H9 (cell line): ENCODE measurements at regions not wholly inside any gene's neighbourhood (a gene's known extent, or its start where the extent isn't known, plus 50 kb on each side); places are given as distances from the start of the nearest gene placed in this dataset.

ENCODE experiments used
- DNase-seq: peaks from one replicate; pipeline ENCODE4 v3.0.0-alpha.2; 2017
- H2AFZ ChIP-seq: one replicate; pipeline ENCODE4 v1.6.1; 2013; ENCODE audit warnings: mild to moderate bottlenecking, low read length, control low read depth, moderate library complexity
- H2AK5ac ChIP-seq: 2 replicates; pipeline ENCODE4 v1.6.1; 2013; ENCODE audit warnings: low read length, control low read depth, mixed read lengths; ENCODE audit not compliant: insufficient read length
- H2BK120ac ChIP-seq: one replicate; pipeline ENCODE4 v1.6.1; 2013; ENCODE audit warnings: low read depth, mild to moderate bottlenecking, low read length, control low read depth, inconsistent platforms; ENCODE audit not compliant: poor library complexity, severe bottlenecking
- H2BK12ac ChIP-seq: 2 replicates; pipeline ENCODE4 v1.6.1; 2013; ENCODE audit warnings: low read length, control low read depth, mixed read lengths, low read depth; ENCODE audit not compliant: insufficient read length
- H2BK15ac ChIP-seq: 2 replicates; pipeline ENCODE4 v1.6.1; 2013; ENCODE audit warnings: low read depth, low read length, control low read depth
- H2BK20ac ChIP-seq: one replicate; pipeline ENCODE4 v1.6.1; 2013; ENCODE audit warnings: low read depth, mild to moderate bottlenecking, low read length, control low read depth, inconsistent platforms; ENCODE audit not compliant: poor library complexity, severe bottlenecking
- H2BK5ac ChIP-seq: 2 replicates; pipeline ENCODE4 v1.6.1; 2013; ENCODE audit warnings: low read length, control low read depth, mixed read lengths; ENCODE audit not compliant: insufficient read length
- H3K14ac ChIP-seq: 2 replicates; pipeline ENCODE4 v1.6.1; 2013; ENCODE audit warnings: low read length, control low read depth; ENCODE audit not compliant: insufficient read depth
- H3K18ac ChIP-seq: 2 replicates; pipeline ENCODE4 v1.6.1; 2013; ENCODE audit warnings: low read depth, mild to moderate bottlenecking, mixed read lengths, low read length, control low read depth; ENCODE audit not compliant: insufficient read length
- H3K23ac ChIP-seq: 2 replicates; pipeline ENCODE4 v1.6.1; 2013; ENCODE audit warnings: low read length, control low read depth, mixed read lengths, low read depth; ENCODE audit not compliant: insufficient read length
- H3K23me2 ChIP-seq: 2 replicates; pipeline ENCODE4 v1.6.1; 2013; ENCODE audit warnings: low read depth, mild to moderate bottlenecking, mixed read lengths, low read length, control low read depth; ENCODE audit not compliant: insufficient read length, poor library complexity, severe bottlenecking
- H3K27ac ChIP-seq: 2 replicates; pipeline ENCODE4 v1.5.1; 2013; ENCODE audit warnings: low read length, control low read depth, mixed read lengths, low read depth; ENCODE audit not compliant: insufficient read length
- H3K27me3 ChIP-seq: 2 replicates; pipeline ENCODE4 v1.6.1; 2013; ENCODE audit warnings: low read length, control low read depth, inconsistent platforms; ENCODE audit not compliant: insufficient read depth
- H3K4ac ChIP-seq: 2 replicates; pipeline ENCODE4 v1.6.1; 2013; ENCODE audit warnings: low read depth, mild to moderate bottlenecking, control low read depth, inconsistent platforms, low read length, moderate library complexity
- H3K4me1 ChIP-seq: 2 replicates; pipeline ENCODE4 v1.6.1; 2013; ENCODE audit warnings: low read length, control low read depth, inconsistent platforms; ENCODE audit not compliant: insufficient read depth
- H3K4me2 ChIP-seq: 2 replicates; pipeline ENCODE4 v1.6.1; 2013; ENCODE audit warnings: low read length, control low read depth, mixed read lengths; ENCODE audit not compliant: insufficient read length, insufficient read depth
- H3K56ac ChIP-seq: 2 replicates; pipeline ENCODE4 v1.6.1; 2013; ENCODE audit warnings: low read depth, mild to moderate bottlenecking, mixed read lengths, low read length, control low read depth; ENCODE audit not compliant: insufficient read length
- H3K79me1 ChIP-seq: 2 replicates; pipeline ENCODE4 v1.6.1; 2013; ENCODE audit warnings: low read depth, mild to moderate bottlenecking, moderate library complexity, low read length, control low read depth, inconsistent platforms; ENCODE audit not compliant: insufficient read depth, poor library complexity, severe bottlenecking
- H3K79me2 ChIP-seq: 2 replicates; pipeline ENCODE4 v1.6.1; 2013; ENCODE audit warnings: low read length, control low read depth, inconsistent platforms; ENCODE audit not compliant: insufficient read depth
- H3K9ac ChIP-seq: 2 replicates; pipeline ENCODE4 v1.6.1; 2013; ENCODE audit warnings: low read length, control low read depth, mixed read lengths; ENCODE audit not compliant: insufficient read length; ENCODE audit errors: extremely low read depth
- H3K9me3 ChIP-seq: one replicate; pipeline ENCODE4 v1.6.1; 2013; ENCODE audit warnings: low read depth, low read length, inconsistent platforms; ENCODE audit not compliant: control insufficient read depth
- H3T11ph ChIP-seq: one replicate; pipeline ENCODE4 v1.6.1; 2013; ENCODE audit warnings: mild to moderate bottlenecking, low read length, control low read depth, inconsistent platforms
- H4K20me1 ChIP-seq: one replicate; pipeline ENCODE4 v1.6.1; 2013; ENCODE audit not compliant: control insufficient read depth, insufficient read length, insufficient read depth
- H4K5ac ChIP-seq: 2 replicates; pipeline ENCODE4 v1.6.1; 2013; ENCODE audit warnings: low read depth, mild to moderate bottlenecking, mixed read lengths, low read length, control low read depth; ENCODE audit not compliant: insufficient read length
- H4K8ac ChIP-seq: replicated peaks from 2 replicates; pipeline ENCODE4 v1.6.1; 2013; ENCODE audit warnings: low read length, control low read depth, mixed read lengths, low read depth; ENCODE audit not compliant: insufficient read length
- H4K91ac ChIP-seq: 2 replicates; pipeline ENCODE4 v1.6.1; 2013; ENCODE audit warnings: low read depth, mild to moderate bottlenecking, moderate library complexity, mixed read lengths, low read length, control low read depth; ENCODE audit not compliant: insufficient read length
- H3K27ac Mint-ChIP-seq, 3 experiments: 2 replicates in 2 of 3; 3 replicates in 1 of 3; pipeline ENCODE4 v1.8.0; 2020 to 2021; ENCODE audit warnings: mixed read lengths in 3 of 3, mild to moderate bottlenecking in 1 of 3, moderate library complexity in 1 of 3
- H3K27me3 Mint-ChIP-seq: 2 replicates; pipeline ENCODE4 v1.8.0; 2021; ENCODE audit warnings: low read depth, mild to moderate bottlenecking, moderate library complexity, mixed read lengths
- H3K36me3 Mint-ChIP-seq, 3 experiments: 2 replicates in 2 of 3; 3 replicates in 1 of 3; pipeline ENCODE4 v1.8.0; 2020 to 2021; ENCODE audit warnings: low read depth in 3 of 3, mixed read lengths in 3 of 3; ENCODE audit not compliant: insufficient read depth in 1 of 3
- H3K4me1 Mint-ChIP-seq, 2 experiments: 2 replicates each; pipeline ENCODE4 v1.8.0; 2020; ENCODE audit warnings: mixed read lengths in 2 of 2
- H3K4me3 Mint-ChIP-seq, 2 experiments: 2 replicates in 1 of 2; 3 replicates in 1 of 2; pipeline ENCODE4 v1.8.0; 2020 to 2021; ENCODE audit warnings: mild to moderate bottlenecking in 2 of 2, mixed read lengths in 2 of 2, moderate library complexity in 1 of 2
- H3K9me3 Mint-ChIP-seq, 2 experiments: 2 replicates in 1 of 2; 3 replicates in 1 of 2; pipeline ENCODE4 v1.8.0; 2020; ENCODE audit warnings: mild to moderate bottlenecking in 2 of 2, mixed read lengths in 2 of 2, moderate library complexity in 1 of 2
- CTCF ChIP-seq: fragments of 200-600 bp; sonication (generic); conservative IDR thresholded peaks from 3 replicates; pipeline ENCODE4 v1.8.0; 2021; ENCODE audit warnings: antibody characterized with exemption, mild to moderate bottlenecking
- WGBS: extraction: QIAGEN DNeasy Blood & Tissue Kit; methylation state at CpG from one replicate; pipeline ENCODE4 v1.1.7; 2013; ENCODE audit warnings: missing lambda C conversion rate, low lambda C conversion rate, mixed read lengths; ENCODE audit not compliant: insufficient read length; ENCODE audit errors: extremely low coverage; 5-methylcytosine and 5-hydroxymethylcytosine counted together

GRCh38 chr11:26149585-26149984 is 182.3 kb upstream of the ANO3 start:
- Histone ChIP-seq H3K9ac (no peak overlapping the region), H3K18ac (no peak overlapping the region), H3K79me1 (no peaks in the 10 kb centered on the region), H2BK5ac (no peak overlapping the region), H3T11ph (no peak overlapping the region), H3K27ac (no peak overlapping the region), H4K5ac (no peak overlapping the region), H4K8ac (no peak overlapping the region), H2BK12ac (no peak overlapping the region), H3K4me1 (peaks cover under 1% of the 10 kb centered on the region; the same call in 1 of the 2 replicates), H3K4me2 (no peak overlapping the region), H3K23ac (no peak overlapping the region), H2AK5ac (no peak overlapping the region), H2AFZ (no peak overlapping the region), H2BK15ac (no peak overlapping the region), H3K27me3 (no peaks in the 10 kb centered on the region), H3K23me2 (no peaks in the 10 kb centered on the region), H4K20me1 (no peaks in the 10 kb centered on the region), H3K9me3 (no peaks in the 10 kb centered on the region), H2BK20ac (no peak overlapping the region), H3K79me2 (no peaks in the 10 kb centered on the region), H3K56ac (no peak overlapping the region), H4K91ac (no peak overlapping the region), H3K14ac (no peak overlapping the region), H2BK120ac (no peak overlapping the region), H3K4ac (no peak overlapping the region)
- no peak for DNase-seq
- WGBS, result no CpG with 5 or more reads among the region's 21 CpGs
- no peak overlapping the region for H3K27ac Mint-ChIP-seq
- no peak overlapping the region for H3K4me3 Mint-ChIP-seq
- no peak for TF ChIP-seq CTCF
- H3K36me3 Mint-ChIP-seq, result no peaks in the 10 kb centered on the region
- peaks cover 2% of the 10 kb centered on the region; the same call in 1 of the 2 replicates for H3K27me3 Mint-ChIP-seq
- no peaks in the 10 kb centered on the region for H3K9me3 Mint-ChIP-seq
- H3K4me1 Mint-ChIP-seq, result peaks cover 3 to 8% of the 10 kb centered on the region in 2 experiments; a peak in 2 of 4 replicates
